Dermis microvascular lymphatic vessel endothelial cell (primary cell): ENCODE measurements at regions not wholly inside any gene's neighbourhood (a gene's known extent, or its start where the extent isn't known, plus 50 kb on each side); places are given as distances from the start of the nearest gene placed in this dataset.

ENCODE experiments used
- DNase-seq, 2 donors: peaks; one replicate each; pipeline versions ENCODE4 v3.0.0 to v3.0.0-alpha.2; 2010; ENCODE audit warnings: low read depth in 2 of 2

DNA sequence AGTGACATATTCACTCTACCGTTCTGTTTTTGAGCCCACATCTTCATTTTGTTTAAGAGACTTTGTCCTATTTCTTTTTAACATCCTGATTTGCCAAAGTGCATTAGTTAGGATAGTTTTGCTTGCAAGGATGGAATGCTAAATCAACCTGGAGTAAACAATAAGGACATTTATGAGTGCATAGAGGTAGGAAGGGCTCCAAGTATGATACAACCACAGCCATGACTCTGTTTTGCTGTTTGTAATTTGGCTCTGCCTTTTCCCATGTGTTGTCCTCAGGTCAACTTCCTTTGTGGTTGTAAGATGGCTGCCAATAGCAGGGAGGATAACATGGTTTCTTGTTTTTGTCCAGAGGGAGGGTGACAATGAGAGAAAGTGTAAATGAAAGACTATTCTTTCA lies 66.4 kb upstream of the GOLIM4 start:
- no peak for DNase-seq

DNA sequence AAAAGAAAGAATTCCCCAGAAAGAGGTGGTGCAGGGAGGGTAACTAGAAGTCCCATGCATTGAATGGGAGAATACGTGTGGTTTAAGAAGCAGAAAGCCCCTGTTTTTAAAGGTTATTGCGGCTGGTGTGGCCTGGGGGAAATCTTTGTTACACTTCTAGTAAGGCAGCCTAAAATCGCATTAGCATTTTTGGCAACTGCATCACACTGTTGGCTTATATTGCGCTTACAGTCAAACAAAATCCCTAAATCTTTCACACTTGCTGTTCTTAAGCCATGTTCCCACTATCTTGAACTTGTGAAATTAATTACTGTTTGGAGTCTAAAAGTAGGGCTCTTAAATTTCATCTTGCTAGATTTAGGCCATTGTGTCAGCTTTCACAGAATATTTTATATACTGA lies 66.0 kb upstream of the GOLIM4 start:
- DNase-seq, result no peak

DNA sequence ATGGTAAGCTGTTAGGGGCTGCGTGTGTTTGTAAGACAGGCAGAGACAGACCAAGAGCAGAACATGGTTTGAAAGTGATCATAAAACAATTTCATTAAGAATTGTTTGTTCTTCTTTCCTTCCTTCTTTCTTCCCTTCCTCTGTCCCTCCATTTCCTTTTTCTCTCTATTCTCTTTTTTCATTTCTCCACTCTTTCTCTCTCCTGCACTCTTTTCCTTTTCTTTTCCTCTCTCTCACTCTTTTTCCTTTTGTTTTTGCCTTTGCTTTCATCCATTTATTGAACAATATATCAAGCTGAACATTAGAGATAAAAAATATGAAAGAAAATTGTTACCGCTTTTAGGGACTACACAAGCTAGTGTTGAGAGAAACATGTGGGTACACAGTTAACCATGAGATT lies 62.2 kb upstream of the GOLIM4 start:
- no peak for DNase-seq

DNA sequence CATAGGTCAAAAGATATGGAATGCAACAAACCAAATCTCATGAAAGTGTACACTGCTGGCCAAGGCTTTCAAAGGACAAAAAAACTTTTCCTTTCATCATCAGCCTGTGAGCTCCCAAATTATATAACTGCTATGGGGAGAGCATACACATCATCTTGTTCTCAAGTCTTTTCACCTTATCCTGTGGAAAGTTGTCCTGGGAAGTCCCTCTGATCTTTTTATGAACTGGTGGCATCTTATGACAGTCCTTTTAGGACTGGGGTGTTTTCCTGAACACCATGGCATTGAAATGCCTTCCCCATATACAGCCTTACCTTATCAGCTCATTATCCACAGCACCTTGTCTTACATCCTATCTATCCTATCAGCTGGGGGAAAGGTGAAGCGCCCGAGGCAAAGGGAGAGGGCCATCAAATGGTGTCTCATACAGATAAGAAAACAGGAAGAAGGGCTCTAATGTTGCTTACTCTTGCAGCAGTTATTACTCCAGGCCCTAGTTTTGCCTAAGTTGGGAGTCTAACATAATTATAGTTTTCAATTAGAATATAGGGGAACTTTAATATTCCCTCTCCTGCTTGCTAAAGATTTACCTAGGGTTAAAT lies 61.5 kb upstream of the GOLIM4 start:
- DNase-seq, result no peak

DNA sequence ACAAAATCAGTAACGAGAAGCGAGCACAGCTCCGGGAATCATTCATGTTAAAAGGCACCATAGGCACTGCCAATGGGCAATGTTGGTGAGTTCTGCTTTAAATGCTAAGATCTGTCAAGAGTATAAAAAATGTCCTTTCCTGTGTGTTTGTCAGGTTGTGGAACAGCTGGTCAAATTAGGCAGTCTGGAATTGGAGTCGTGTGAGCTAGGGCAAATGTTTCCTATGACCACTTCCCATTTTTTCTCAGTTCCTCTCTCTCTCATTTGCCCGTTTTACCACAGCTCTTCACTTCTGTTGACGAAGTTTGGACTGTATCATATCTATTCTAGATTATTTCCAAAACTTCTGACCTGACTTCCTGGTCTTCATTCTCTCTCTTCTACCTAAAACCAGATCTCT lies 60.8 kb upstream of the GOLIM4 start:
- no peak for DNase-seq

DNA sequence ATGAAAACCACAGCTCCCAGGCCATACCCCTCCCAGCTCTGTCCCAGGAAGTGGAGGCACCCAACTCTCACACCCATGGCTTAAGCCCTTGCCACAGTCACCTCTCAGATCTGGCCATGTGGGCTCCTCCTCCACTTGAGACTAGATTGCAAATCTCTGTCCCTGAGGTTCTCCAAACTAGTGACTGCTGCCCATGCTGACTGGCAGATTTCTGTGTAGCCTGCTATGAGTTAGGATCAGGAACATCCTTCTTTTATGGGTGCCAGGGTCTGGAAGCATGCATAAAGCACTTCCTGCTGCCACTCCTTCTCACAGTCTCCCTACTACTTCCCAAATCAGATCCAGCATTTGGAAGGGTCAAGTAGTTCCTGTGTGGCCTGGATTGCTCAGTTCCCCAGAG lies 59.6 kb upstream of the GOLIM4 start:
- DNase-seq, result no peak

DNA sequence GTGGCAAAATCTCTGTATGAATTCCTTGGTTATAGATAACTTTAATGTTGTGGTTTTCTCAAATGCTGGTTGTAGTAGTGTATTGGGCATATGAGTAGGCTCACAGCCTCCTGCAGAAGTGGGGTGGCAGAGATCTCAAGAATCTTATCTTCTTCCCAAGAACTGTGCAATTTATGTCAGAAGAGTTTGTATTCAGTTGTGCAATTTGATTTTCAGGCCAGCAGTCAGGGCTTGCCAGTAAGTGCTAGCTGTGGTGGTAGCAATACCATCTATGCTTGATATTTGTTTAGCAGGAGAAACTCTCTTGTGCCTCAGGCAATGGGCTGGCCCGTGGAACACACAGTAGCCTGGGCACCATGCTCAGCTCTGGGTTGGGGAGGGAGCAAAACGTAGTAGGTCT lies 58.4 kb upstream of the GOLIM4 start:
- DNase-seq, result no peak

DNA sequence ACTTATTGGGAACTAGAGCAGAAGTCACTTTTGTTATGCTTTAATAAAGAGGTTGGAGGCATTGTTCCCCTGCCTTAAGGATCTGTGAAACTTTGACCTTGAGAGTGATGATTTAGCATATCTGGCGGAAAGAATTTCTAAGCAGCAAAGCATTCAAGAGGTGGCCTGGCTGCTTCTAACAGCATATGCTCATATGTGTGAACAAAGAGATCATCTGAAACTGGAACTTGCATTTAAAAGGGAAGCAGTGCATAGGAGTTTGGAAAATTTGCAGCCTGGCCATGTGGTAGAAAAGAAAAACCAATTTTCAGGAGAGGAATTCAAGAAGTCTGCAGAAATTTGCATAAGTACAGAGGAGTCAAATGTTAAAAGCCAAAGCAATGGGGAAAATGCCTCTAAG lies 56.4 kb upstream of the GOLIM4 start:
- no peak for DNase-seq
